ENCODE measurements at regions not wholly inside any gene's neighbourhood (a gene's known extent, or its start where the extent isn't known, plus 50 kb on each side); places are given as distances from the start of the nearest gene placed in this dataset.
"Not testable (repeated sequence)": the region's sequence is repeated elsewhere in the genome, so short reads cannot be mapped to it uniquely, and the experiment has no call there.

GRCh38 chr4:114137984-114138383 lies 158.5 kb upstream of the ARSJ start:
- intact Hi-C loops (cut with DNase I) = no loop called here
- H3K27me3 ChIP-seq = no peaks in the 10 kb centered on the region
- no peak overlapping the region for H3K27ac ChIP-seq
- H3K4me3 ChIP-seq = no peak overlapping the region
- no peaks in the 10 kb centered on the region for H3K9me3 ChIP-seq
- no peaks in the 10 kb centered on the region for H3K36me3 ChIP-seq
- DNase-seq (ENCODE audit: extremely low spot score in 2 of 2) = no peak
- no peaks in the 10 kb centered on the region for H3K4me1 ChIP-seq
- TF ChIP-seq CTCF (IDR thresholded peaks at IDR 0.05) (no peak), POLR2AphosphoS5 (IDR thresholded peaks at IDR 0.05; ENCODE audit: insufficient read depth in 1 of 2, low read depth in 1 of 2) (no peak), POLR2A (IDR thresholded peaks at IDR 0.05) (no peak)

GRCh38 chr4:114146947-114147618 lies 167.6 kb upstream of the ARSJ start:
- no peak overlapping the region for H3K4me3 ChIP-seq
- intact Hi-C loops (cut with DNase I) = loop anchor here (10.0 kb wide), 1 partner anchor 88 kb away; no protein-coding TSS in a partner anchor
- TF ChIP-seq POLR2A (IDR thresholded peaks at IDR 0.05) (no peak), POLR2AphosphoS5 (IDR thresholded peaks at IDR 0.05; ENCODE audit: insufficient read depth in 1 of 2, low read depth in 1 of 2) (no peak)
- no peaks in the 10 kb centered on the region for H3K9me3 ChIP-seq
- H3K27ac ChIP-seq = no peak overlapping the region
- no peaks in the 10 kb centered on the region for H3K27me3 ChIP-seq
- H3K36me3 ChIP-seq = no peaks in the 10 kb centered on the region
- no peaks in the 10 kb centered on the region for H3K4me1 ChIP-seq
- DNase-seq (ENCODE audit: extremely low spot score in 2 of 2) = no peak

- H3K4me1 ChIP-seq; H3K36me3 ChIP-seq; H3K27me3 ChIP-seq; H3K4me3 ChIP-seq; H3K27ac ChIP-seq; H3K9me3 ChIP-seq; DNase-seq (ENCODE audit: extremely low spot score in 2 of 2): not testable (repeated sequence)
- intact Hi-C loops (cut with DNase I) = loop anchor here (10.0 kb wide), 1 partner anchor 87 kb away; no protein-coding TSS in a partner anchor
These were observed 168.3 kb upstream of the ARSJ start for GRCh38 chr4:114147619-114148208.

GRCh38 chr4:114148372-114149070 lies 169.1 kb upstream of the ARSJ start:
- not testable (repeated sequence) for H3K9me3 ChIP-seq; H3K27me3 ChIP-seq; DNase-seq (ENCODE audit: extremely low spot score in 2 of 2); H3K27ac ChIP-seq; H3K4me1 ChIP-seq; H3K4me3 ChIP-seq; H3K36me3 ChIP-seq
- intact Hi-C loops (cut with DNase I) = loop anchor here (10.0 kb wide), 1 partner anchor 86 kb away; no protein-coding TSS in a partner anchor

GRCh38 chr4:114156371-114156770 lies 176.9 kb upstream of the ARSJ start:
- Histone ChIP-seq H3K4me1 (no peaks in the 10 kb centered on the region), H3K36me3 (no peaks in the 10 kb centered on the region), H3K9me3 (no peaks in the 10 kb centered on the region), H3K27me3 (no peaks in the 10 kb centered on the region), H3K4me3 (no peak overlapping the region), H3K27ac (no peak overlapping the region)
- no peak for TF ChIP-seq POLR2A (IDR thresholded peaks at IDR 0.05)
- TF ChIP-seq CTCF (IDR thresholded peaks at IDR 0.05) = no peak
- no peak for TF ChIP-seq POLR2AphosphoS5 (IDR thresholded peaks at IDR 0.05; ENCODE audit: insufficient read depth in 1 of 2, low read depth in 1 of 2)
- DNase-seq (ENCODE audit: extremely low spot score in 2 of 2) = no peak
- intact Hi-C loops (cut with DNase I) = no loop called here

GRCh38 chr4:114161809-114162208 lies 182.4 kb upstream of the ARSJ start:
- intact Hi-C loops (cut with DNase I) = no loop called here
- TF ChIP-seq POLR2A (IDR thresholded peaks at IDR 0.05) (no peak), CTCF (IDR thresholded peaks at IDR 0.05) (no peak), POLR2AphosphoS5 (IDR thresholded peaks at IDR 0.05; ENCODE audit: insufficient read depth in 1 of 2, low read depth in 1 of 2) (no peak)
- DNase-seq (ENCODE audit: extremely low spot score in 2 of 2) = no peak

More at GRCh38 chr4:114161809-114162208, 182.4 kb upstream of the ARSJ start:
- H3K36me3 ChIP-seq = no peaks in the 10 kb centered on the region
- H3K27me3 ChIP-seq = no peaks in the 10 kb centered on the region
- H3K27ac ChIP-seq = no peak overlapping the region
- H3K4me1 ChIP-seq = no peaks in the 10 kb centered on the region
- no peak overlapping the region for H3K4me3 ChIP-seq
- H3K9me3 ChIP-seq = no peaks in the 10 kb centered on the region

Measured in vagina (tissue), 2 donors.